Activated CD4-positive, alpha-beta memory T cell treated with anti-CD3 and anti-CD28 coated beads for 36 hours (primary cell): ENCODE measurements at regions not wholly inside any gene's neighbourhood (a gene's known extent, or its start where the extent isn't known, plus 50 kb on each side); places are given as distances from the start of the nearest gene placed in this dataset.

Source experiments
- CTCF ChIA-PET: fragments of 350-600 bp; sonication (Branson Sonifier 250); formaldehyde crosslinking; loops from one replicate; lab custom pipeline; 2021; ENCODE audit warnings: antibody characterized with exemption, inconsistent platforms; lab: Charles Lee
- POLR2A ChIA-PET: fragments of 350-600 bp; sonication (Branson Sonifier 250); formaldehyde crosslinking; loops from one replicate; lab custom pipeline; 2021; ENCODE audit warnings: antibody characterized with exemption; lab: Charles Lee
- DNase-seq: peaks from one replicate; pipeline ENCODE4 v3.0.0-alpha.2; 2020
- H3K27ac Mint-ChIP-seq: one replicate; pipeline ENCODE4 v1.8.0; 2021; ENCODE audit warnings: mixed read lengths
- H3K27me3 Mint-ChIP-seq: one replicate; pipeline ENCODE4 v1.8.0; 2021; ENCODE audit warnings: mixed read lengths
- H3K36me3 Mint-ChIP-seq: one replicate; pipeline ENCODE4 v1.8.0; 2021; ENCODE audit warnings: mixed read lengths
- H3K4me1 Mint-ChIP-seq: one replicate; pipeline ENCODE4 v1.8.0; 2021; ENCODE audit warnings: low read depth, mixed read lengths
- H3K4me3 Mint-ChIP-seq: one replicate; pipeline ENCODE4 v1.8.0; 2021; ENCODE audit warnings: mild to moderate bottlenecking, mixed read lengths
- H3K9me3 Mint-ChIP-seq: one replicate; pipeline ENCODE4 v1.8.0; 2021; ENCODE audit warnings: mixed read lengths
- intact Hi-C: fragments of 100-400 bp; cut with micrococcal nuclease; formaldehyde crosslinking; loops from one replicate; pipeline ENCODE4 v1.15.1; 2023

- ChIA-PET CTCF (no interaction called here), POLR2A (no interaction called here)
- Mint-ChIP-seq H3K27me3 (no peaks in the 10 kb centered on the region), H3K27ac (no peak overlapping the region), H3K9me3 (no peaks in the 10 kb centered on the region), H3K36me3 (no peaks in the 10 kb centered on the region), H3K4me3 (no peak overlapping the region), H3K4me1 (no peaks in the 10 kb centered on the region)
- intact Hi-C loops: no loop called here
- DNase-seq: no peak
These were observed 132.8 kb upstream of the SDK2 start for GRCh38 chr17:73777131-73777449.

GRCh38 chr17:73782231-73782630 lies 138.0 kb upstream of the SDK2 start:
- ChIA-PET CTCF (no interaction called here), POLR2A (no interaction called here)
- no peak overlapping the region for H3K4me3 Mint-ChIP-seq
- H3K9me3 Mint-ChIP-seq: no peaks in the 10 kb centered on the region
- peaks cover 2% of the 10 kb centered on the region for H3K27me3 Mint-ChIP-seq
- peaks cover 8% of the 10 kb centered on the region for H3K4me1 Mint-ChIP-seq
- no peak for DNase-seq
- intact Hi-C loops: no loop called here
- H3K27ac Mint-ChIP-seq: no peak overlapping the region
- no peaks in the 10 kb centered on the region for H3K36me3 Mint-ChIP-seq

- POLR2A ChIA-PET: no interaction called here
- Mint-ChIP-seq H3K27ac (no peak overlapping the region), H3K9me3 (no peaks in the 10 kb centered on the region), H3K4me3 (no peak overlapping the region), H3K27me3 (peaks cover 2% of the 10 kb centered on the region), H3K4me1 (peaks cover 8% of the 10 kb centered on the region), H3K36me3 (no peaks in the 10 kb centered on the region)
- intact Hi-C loops: no loop called here
- CTCF ChIA-PET: no interaction called here
- no peak for DNase-seq
These were observed 138.6 kb upstream of the SDK2 start for GRCh38 chr17:73782641-73783381.

GRCh38 chr17:73783382-73783766 lies 139.1 kb upstream of the SDK2 start:
- CTCF ChIA-PET: no interaction called here

GRCh38 chr17:73783945-73784603 lies 139.8 kb upstream of the SDK2 start:
- ChIA-PET CTCF (interaction anchor here (0.9 kb wide), 1 partner anchor 13 kb away, joined by 3 read pairs; no protein-coding TSS in a partner anchor), POLR2A (no interaction called here)
- intact Hi-C loops: no loop called here
- Mint-ChIP-seq H3K9me3 (no peaks in the 10 kb centered on the region), H3K36me3 (no peaks in the 10 kb centered on the region), H3K4me1 (peaks cover 8% of the 10 kb centered on the region), H3K27me3 (peaks cover 2% of the 10 kb centered on the region), H3K4me3 (no peak overlapping the region), H3K27ac (no peak overlapping the region)
- DNase-seq: no peak

More at GRCh38 chr17:73783382-73783766, 139.1 kb upstream of the SDK2 start:
- no peaks in the 10 kb centered on the region for H3K36me3 Mint-ChIP-seq
- H3K27me3 Mint-ChIP-seq: peaks cover 2% of the 10 kb centered on the region
- DNase-seq: no peak
- H3K4me3 Mint-ChIP-seq: no peak overlapping the region
- intact Hi-C loops: no loop called here
- peaks cover 8% of the 10 kb centered on the region for H3K4me1 Mint-ChIP-seq
- no peak overlapping the region for H3K27ac Mint-ChIP-seq
- no peaks in the 10 kb centered on the region for H3K9me3 Mint-ChIP-seq
- POLR2A ChIA-PET: no interaction called here

- Mint-ChIP-seq H3K4me1 (peaks cover 8% of the 10 kb centered on the region), H3K27me3 (peaks cover 2% of the 10 kb centered on the region), H3K27ac (no peak overlapping the region), H3K9me3 (no peaks in the 10 kb centered on the region), H3K4me3 (no peak overlapping the region), H3K36me3 (no peaks in the 10 kb centered on the region)
- intact Hi-C loops: no loop called here
- POLR2A ChIA-PET: no interaction called here
- CTCF ChIA-PET: no interaction called here
- no peak for DNase-seq
These were observed 141.3 kb upstream of the SDK2 start for GRCh38 chr17:73785496-73785895.

- Mint-ChIP-seq H3K4me3 (no peak overlapping the region), H3K36me3 (no peaks in the 10 kb centered on the region), H3K27me3 (peaks cover 2% of the 10 kb centered on the region), H3K4me1 (peaks cover 8% of the 10 kb centered on the region), H3K9me3 (no peaks in the 10 kb centered on the region), H3K27ac (no peak overlapping the region)
- POLR2A ChIA-PET: no interaction called here
- intact Hi-C loops: no loop called here
- no peak for DNase-seq
- CTCF ChIA-PET: no interaction called here
These were observed 141.9 kb upstream of the SDK2 start for GRCh38 chr17:73785958-73786743.

- no peak for DNase-seq
- Mint-ChIP-seq H3K9me3 (no peaks in the 10 kb centered on the region), H3K27me3 (peaks cover 2% of the 10 kb centered on the region), H3K36me3 (no peaks in the 10 kb centered on the region), H3K4me1 (peaks cover 5% of the 10 kb centered on the region), H3K4me3 (no peak overlapping the region), H3K27ac (no peak overlapping the region)
- intact Hi-C loops: no loop called here
- CTCF ChIA-PET: no interaction called here
- POLR2A ChIA-PET: no interaction called here
These were observed 143.1 kb upstream of the SDK2 start for GRCh38 chr17:73787076-73788059.

- intact Hi-C loops: no loop called here
- POLR2A ChIA-PET: no interaction called here
- H3K4me3 Mint-ChIP-seq: no peak overlapping the region
These were observed 143.9 kb upstream of the SDK2 start for GRCh38 chr17:73788111-73788510.

GRCh38 chr17:73791121-73791520 lies 146.9 kb upstream of the SDK2 start:
- intact Hi-C loops: no loop called here

More at GRCh38 chr17:73788111-73788510, 143.9 kb upstream of the SDK2 start:
- no peaks in the 10 kb centered on the region for H3K36me3 Mint-ChIP-seq
- peaks cover 2% of the 10 kb centered on the region for H3K27me3 Mint-ChIP-seq
- no peaks in the 10 kb centered on the region for H3K9me3 Mint-ChIP-seq
- no peak for DNase-seq
- CTCF ChIA-PET: no interaction called here
- H3K27ac Mint-ChIP-seq: no peak overlapping the region
- no peaks in the 10 kb centered on the region for H3K4me1 Mint-ChIP-seq

GRCh38 chr17:73791631-73792030 lies 147.4 kb upstream of the SDK2 start:
- intact Hi-C loops: no loop called here
- no peak for DNase-seq
- H3K27me3 Mint-ChIP-seq: no peaks in the 10 kb centered on the region
- peaks cover 7% of the 10 kb centered on the region for H3K4me1 Mint-ChIP-seq
- no peak overlapping the region for H3K27ac Mint-ChIP-seq
- H3K4me3 Mint-ChIP-seq: no peak overlapping the region
- no peaks in the 10 kb centered on the region for H3K36me3 Mint-ChIP-seq
- ChIA-PET CTCF (no interaction called here), POLR2A (no interaction called here)
- H3K9me3 Mint-ChIP-seq: no peaks in the 10 kb centered on the region

More at GRCh38 chr17:73791121-73791520, 146.9 kb upstream of the SDK2 start:
- Mint-ChIP-seq H3K4me3 (no peak overlapping the region), H3K4me1 (peaks cover 7% of the 10 kb centered on the region), H3K9me3 (no peaks in the 10 kb centered on the region), H3K27me3 (peaks cover 2% of the 10 kb centered on the region), H3K36me3 (no peaks in the 10 kb centered on the region), H3K27ac (no peak overlapping the region)
- POLR2A ChIA-PET: no interaction called here
- CTCF ChIA-PET: no interaction called here
- DNase-seq: no peak
